HG02610 (cell line): ENCODE measurements at regions not wholly inside any gene's neighbourhood (a gene's known extent, or its start where the extent isn't known, plus 50 kb on each side); places are given as distances from the start of the nearest gene placed in this dataset.

Source experiments
- ATAC-seq: cut with Tn5 transposase; IDR thresholded peaks from one replicate; pipeline ENCODE4 v1.9.1; 2021; ENCODE audit warnings: mild to moderate bottlenecking, moderate library complexity; ENCODE audit not compliant: unreplicated experiment

DNA sequence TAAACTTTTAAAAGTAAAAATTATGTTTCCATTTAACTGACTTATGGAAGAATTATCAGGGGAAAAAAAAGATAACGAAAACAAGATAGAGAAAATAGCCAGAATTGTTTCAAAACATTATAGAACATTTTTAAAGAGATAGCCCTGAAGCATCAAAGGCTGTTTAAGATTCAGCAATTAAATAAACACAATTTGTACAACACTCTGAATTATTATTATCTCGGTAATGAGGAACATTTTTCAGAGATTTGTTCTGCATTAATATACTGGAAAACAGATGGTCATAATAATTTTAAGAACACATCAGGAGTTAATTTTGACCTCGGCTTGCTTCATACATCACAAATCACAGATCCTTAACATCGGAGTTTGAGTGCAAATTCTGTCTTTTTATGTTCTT, 643.8 kb downstream of the SORCS1 start:
- no peak for ATAC-seq

- ATAC-seq = no peak
These were observed 645.0 kb downstream of the SORCS1 start for GRCh38 chr10:106519376-106520030.

GRCh38 chr10:106515206-106515790, 649.2 kb downstream of the SORCS1 start:
- no peak for ATAC-seq

DNA sequence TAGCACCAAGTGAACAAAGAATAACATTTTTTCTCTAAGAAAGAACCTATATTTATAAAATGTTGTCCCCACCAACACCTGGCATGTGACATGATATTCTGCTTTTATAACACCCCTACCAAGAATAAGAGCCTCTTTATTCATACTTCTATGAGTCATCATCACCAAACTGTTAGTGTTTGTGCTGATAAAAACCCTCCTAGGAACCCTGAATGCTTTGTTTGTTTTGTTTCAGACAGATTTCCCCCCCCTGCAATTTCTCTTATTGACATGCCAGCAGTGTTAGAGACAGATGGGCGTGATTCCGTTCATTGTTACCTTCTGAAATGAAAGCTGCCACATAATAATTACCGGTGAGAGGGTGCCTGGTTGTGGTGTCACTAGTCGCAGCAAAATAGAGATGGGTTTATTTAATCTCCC, 651.1 kb downstream of the SORCS1 start:
- no peak for ATAC-seq

- no peak for ATAC-seq
These were observed 652.6 kb downstream of the SORCS1 start for GRCh38 chr10:106511917-106512316.

DNA sequence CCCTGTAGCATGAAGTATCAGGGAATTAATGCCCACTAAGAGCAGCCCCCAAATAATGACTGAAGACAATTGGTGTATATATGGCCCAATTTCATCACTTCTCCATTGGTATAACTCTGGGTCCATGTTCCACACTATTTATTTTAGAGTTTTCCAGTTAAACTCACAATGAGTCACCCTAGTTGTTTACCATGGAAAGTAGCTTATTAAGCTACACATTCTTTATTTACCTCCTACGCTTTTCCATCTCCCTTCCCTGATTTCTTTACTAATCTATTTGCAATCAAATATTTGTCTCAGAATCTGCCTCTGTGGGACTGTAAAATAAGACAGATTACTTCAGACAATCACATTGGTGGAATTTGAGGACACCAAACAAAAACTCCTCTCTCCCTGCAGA, 655.6 kb downstream of the SORCS1 start:
- no peak for ATAC-seq

DNA sequence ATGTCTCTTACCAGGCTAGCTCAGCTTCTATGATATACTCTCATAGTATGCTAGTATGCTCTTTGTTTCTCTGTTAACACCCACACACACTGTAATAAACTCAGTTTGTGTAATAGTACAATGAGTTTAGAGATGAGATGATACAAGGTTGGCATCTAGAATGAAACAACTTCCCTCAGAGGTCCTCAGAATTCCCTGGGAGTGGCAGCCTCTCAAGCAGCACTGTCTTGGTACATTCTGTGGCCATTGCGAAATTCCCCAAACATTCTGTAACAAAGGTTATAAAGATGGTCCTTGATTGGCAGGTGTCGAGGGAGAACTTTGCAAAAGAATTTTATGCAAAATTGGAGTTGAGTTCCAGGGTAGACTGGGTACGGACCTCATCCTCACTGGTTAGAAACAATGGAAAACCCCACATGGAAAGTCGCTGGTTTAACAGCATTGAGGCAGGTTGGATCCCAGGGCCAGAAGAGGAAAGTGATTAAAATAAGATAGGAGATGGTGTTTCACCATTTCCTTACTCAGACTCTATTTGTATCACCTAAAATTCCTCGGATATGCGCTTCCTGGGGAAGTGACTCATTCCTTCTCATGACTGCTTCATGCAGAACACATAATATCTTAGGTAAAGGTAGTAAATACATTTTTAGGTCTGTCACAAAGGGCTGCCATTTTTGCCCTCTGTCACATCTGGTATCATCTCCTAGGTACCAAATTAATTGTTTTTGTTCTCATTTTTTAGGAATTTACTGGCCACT, 657.8 kb downstream of the SORCS1 start:
- no peak for ATAC-seq

DNA sequence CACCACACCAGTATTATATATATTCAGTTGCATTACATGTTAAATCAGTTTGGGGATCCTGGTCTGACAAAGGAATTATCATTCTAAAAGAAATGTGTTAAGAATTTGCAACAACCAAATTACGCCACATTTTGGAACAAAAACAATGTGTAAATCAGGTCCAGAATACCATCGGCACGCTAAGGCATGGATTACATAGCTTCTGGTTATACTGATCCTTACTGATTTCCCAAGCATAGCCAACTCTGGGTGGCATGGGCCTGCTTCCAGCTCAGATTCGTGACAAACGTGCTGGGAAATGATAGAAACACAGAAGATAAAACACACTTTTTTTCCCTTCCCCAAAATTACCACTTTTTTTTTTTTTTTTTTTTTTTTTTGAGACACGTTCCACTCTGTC, 660.0 kb downstream of the SORCS1 start:
- ATAC-seq = no peak

GRCh38 chr10:106502641-106503040, 661.9 kb downstream of the SORCS1 start:
- ATAC-seq = no peak

GRCh38 chr10:106500925-106501525, 663.5 kb downstream of the SORCS1 start:
- ATAC-seq = no peak

- no peak for ATAC-seq
These were observed 664.2 kb downstream of the SORCS1 start for GRCh38 chr10:106500041-106500924.

GRCh38 chr10:106499448-106499847, 665.1 kb downstream of the SORCS1 start:
- no peak for ATAC-seq

GRCh38 chr10:106498675-106499074, 665.8 kb downstream of the SORCS1 start:
- no peak for ATAC-seq

DNA sequence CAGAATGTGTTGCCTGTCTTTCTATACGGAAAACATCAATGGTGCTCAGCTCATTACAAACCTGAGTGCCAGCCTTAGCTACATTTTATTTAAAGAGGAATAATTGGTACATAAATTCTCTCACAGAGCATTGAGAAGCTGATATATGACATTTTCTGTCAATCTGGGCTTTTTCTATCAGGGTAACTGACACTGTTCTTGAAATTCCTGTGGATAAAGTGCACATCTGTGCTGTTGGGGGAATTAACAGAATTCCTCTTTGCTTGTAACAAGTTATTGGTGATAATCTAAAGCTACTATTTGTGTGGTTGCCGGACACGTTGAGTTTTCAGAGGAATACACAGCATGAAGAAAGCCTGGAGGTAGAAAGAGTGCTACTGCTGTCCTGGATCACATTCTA, 668.6 kb downstream of the SORCS1 start:
- ATAC-seq = no peak

DNA sequence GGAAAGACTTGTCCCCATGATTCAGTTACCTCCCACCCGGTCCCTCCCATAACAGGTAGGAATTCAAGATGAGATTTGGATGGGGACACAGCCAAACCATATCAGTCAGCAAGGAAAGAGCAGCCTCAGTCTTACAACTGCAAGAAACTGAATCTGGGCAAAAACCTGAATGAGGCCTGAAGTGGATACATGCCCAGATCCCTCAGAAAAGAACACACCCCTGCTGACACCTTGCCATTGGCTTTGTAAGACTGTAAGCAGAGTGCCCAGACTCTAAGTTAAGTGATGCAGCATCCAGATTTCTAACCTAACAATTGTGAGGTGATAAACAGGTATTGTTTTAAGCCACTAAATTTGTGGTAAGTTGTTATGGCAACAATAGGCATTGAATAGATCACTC, 670.8 kb downstream of the SORCS1 start:
- no peak for ATAC-seq

DNA sequence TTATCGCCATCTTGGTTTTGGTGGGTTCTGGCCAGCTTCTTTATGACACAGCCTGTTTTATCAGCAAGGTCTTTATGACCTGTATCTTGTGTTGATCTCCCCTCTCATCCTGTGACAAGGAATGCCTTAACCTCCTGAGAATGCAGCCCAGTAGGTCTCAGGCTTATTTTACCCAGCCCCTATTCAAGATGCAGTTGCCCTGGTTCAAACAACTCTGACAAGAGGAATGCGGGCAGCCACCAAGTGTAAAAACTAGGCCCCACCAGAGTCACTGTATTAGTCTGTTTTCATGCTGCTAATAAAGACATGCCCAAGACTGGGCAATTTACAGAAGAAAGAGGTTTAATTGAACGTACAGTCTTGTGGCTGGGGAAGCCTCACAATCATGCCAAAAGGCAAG, 671.3 kb downstream of the SORCS1 start:
- no peak for ATAC-seq

DNA sequence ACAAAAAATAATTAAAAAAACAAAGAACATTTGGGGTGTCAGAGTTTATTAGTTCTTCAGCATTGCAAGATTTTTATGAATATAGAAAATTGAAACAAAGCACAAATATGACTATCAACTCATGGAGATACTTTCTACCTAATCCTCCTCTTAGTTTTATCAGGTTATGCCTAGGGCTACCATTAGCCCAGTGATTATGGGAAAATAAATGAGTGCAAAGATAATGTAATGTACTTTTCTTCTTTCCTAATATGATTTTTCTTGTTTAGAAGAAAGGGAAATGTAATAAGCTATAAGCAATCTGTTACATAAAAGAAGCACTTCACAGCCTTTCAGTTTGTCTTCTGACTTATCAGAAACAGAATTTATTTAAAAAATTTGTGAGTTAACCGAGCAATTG, 676.8 kb downstream of the SORCS1 start:
- ATAC-seq = no peak

DNA sequence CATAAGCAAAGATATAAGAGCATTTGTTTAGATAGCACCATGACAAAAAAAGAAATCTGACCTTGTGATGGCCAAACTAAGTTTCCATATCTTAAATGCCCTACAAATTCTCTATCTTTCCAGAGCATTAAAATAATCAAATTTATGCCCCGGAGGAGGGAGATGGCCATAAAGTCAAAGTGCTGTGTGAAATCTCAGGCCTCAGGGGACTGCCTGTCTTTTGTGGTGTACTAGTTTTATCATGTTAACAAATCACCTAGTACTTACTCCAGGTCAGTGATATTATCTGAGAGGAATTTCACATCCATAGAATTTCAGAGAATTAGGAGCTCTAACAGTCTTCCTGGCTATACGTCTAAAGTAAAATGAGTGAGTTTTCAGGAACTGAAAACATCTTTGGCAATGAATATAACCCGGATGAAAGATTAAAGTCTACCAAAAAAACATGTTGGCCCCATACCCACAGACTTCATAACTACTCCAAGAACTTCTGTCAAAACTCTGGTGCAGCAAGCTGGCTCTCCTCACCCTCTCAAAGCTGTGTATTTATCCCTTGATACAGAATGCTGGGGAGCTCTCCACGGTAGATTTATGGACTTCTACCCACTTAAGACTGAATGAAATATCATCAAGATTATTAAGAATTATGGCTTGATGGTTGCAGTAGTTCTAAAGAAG, 682.8 kb downstream of the SORCS1 start:
- no peak for ATAC-seq

- no peak for ATAC-seq
These were observed 684.9 kb downstream of the SORCS1 start for GRCh38 chr10:106479636-106480035.

GRCh38 chr10:106474876-106475275, 689.6 kb downstream of the SORCS1 start:
- ATAC-seq = no peak
